ENCODE measurements at regions not wholly inside any gene's neighbourhood (a gene's known extent, or its start where the extent isn't known, plus 50 kb on each side); places are given as distances from the start of the nearest gene placed in this dataset.

DNA sequence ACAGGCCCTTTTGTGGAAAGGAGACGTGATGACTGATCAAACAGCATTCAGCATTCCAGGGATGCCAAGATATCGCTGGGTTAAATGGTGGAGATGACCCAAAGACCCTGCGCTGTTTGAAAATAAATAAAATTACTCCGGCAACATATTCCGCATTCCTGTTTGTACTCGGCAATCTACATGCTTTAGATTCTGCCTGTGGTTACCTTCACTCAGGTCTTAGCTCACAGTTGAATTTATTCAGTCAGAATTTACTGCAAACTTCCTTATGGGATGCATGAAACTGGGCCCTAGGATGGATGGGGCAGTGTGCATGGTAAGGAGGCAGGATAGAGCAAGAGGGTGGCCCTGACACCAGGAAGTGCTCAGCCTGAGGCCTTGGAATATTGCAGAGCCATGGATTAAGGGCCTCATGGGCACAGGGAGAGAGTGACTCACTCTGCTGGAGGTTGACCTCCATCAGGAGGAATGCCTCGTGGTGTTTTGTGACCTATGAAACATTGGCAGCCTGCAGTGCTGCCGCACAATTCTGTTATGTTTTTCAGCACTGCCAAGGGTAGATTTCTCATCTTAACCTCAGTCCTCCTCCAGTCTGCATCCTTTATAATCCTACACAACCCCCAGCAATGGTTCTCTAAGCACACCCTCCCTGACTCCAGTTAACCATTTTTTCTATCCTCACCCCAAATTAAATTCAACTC lies 321.4 kb downstream of the IRS1 start:
- H3K4me1 Mint-ChIP-seq (ENCODE audit: unreplicated experiment): no peaks in the 10 kb centered on the region
- no peaks in the 10 kb centered on the region for H3K27me3 Mint-ChIP-seq (ENCODE audit: unreplicated experiment)
- H3K4me3 Mint-ChIP-seq (ENCODE audit: unreplicated experiment): no peak overlapping the region
- DNase-seq (ENCODE audit: low spot score): no peak
- no peaks in the 10 kb centered on the region for H3K36me3 Mint-ChIP-seq (ENCODE audit: low read depth, unreplicated experiment)
- H3K27ac Mint-ChIP-seq (ENCODE audit: unreplicated experiment): no peak overlapping the region
- TF ChIP-seq, protein P1, sequence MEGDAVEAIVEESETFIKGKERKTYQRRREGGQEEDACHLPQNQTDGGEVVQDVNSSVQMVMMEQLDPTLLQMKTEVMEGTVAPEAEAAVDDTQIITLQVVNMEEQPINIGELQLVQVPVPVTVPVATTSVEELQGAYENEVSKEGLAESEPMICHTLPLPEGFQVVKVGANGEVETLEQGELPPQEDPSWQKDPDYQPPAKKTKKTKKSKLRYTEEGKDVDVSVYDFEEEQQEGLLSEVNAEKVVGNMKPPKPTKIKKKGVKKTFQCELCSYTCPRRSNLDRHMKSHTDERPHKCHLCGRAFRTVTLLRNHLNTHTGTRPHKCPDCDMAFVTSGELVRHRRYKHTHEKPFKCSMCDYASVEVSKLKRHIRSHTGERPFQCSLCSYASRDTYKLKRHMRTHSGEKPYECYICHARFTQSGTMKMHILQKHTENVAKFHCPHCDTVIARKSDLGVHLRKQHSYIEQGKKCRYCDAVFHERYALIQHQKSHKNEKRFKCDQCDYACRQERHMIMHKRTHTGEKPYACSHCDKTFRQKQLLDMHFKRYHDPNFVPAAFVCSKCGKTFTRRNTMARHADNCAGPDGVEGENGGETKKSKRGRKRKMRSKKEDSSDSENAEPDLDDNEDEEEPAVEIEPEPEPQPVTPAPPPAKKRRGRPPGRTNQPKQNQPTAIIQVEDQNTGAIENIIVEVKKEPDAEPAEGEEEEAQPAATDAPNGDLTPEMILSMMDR (IDR thresholded peaks at IDR 0.05; ENCODE audit: unreplicated experiment): no peak
- H3K9me3 Mint-ChIP-seq (ENCODE audit: unreplicated experiment): no peaks in the 10 kb centered on the region

DNA sequence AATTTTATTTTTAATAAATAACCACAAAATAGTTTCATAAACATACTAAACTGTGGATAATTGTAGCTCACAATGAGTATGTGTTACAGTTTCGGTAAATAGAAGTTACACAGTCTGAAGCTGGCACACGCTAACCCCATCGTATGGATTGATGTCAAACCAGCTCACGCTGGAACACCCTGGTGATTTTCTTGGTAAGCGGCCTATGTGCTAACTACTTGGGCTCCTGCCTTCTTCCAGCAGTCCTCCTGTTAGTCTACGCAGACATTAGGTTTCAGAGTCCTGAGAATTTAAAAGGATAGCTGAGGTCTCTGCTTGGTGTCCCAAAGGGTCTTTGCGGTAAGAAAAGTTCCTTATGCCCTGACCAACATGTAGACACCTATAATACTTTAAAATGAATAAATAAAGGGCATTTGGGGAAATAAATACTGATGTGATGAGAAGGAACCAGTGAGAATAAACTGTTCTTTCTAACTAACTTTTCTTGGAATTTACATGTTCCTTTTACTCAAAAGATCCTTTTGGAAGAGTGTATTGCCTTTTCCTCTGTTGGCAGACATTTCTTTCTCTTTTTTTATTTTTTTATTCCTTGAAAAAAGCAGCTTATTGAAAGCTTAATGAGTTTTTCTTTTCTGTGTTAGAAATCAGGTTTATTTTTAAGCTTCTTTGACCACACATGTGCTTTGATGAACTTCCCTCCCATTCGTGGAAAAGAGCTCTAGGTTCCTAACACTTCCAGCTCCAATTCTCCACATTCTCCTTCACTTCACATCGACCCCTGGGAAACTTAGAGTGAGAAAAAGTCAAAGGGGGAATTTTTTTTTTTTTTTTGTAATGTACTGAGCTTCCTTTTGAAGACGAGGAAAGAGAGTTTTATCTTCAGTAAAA lies 322.2 kb downstream of the IRS1 start:
- Mint-ChIP-seq H3K4me1 (ENCODE audit: unreplicated experiment) (no peaks in the 10 kb centered on the region), H3K4me3 (ENCODE audit: unreplicated experiment) (no peak overlapping the region), H3K9me3 (ENCODE audit: unreplicated experiment) (no peaks in the 10 kb centered on the region), H3K36me3 (ENCODE audit: low read depth, unreplicated experiment) (no peaks in the 10 kb centered on the region), H3K27me3 (ENCODE audit: unreplicated experiment) (no peaks in the 10 kb centered on the region), H3K27ac (ENCODE audit: unreplicated experiment) (no peak overlapping the region)
- TF ChIP-seq, protein P1 (IDR thresholded peaks at IDR 0.05; ENCODE audit: unreplicated experiment): no peak
- DNase-seq (ENCODE audit: low spot score): no peak

DNA sequence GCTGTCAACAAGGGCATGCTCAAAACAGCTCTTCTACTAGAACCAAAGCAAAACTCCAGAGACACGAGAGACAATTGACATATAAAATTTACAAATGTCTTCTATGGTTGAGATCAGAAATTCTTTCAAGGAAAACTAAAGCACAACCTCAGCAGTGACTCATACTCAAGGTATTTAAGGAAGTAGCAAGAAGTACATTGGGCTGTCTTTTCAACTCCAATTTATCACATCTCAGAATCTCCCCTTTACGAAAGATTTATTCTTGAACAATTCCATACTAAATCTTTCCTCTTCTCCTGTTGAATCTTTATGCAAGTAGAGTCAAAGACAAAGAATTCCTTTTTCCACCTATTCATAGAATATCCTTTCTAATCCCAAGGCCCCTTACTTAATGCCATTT lies 324.0 kb downstream of the IRS1 start:
- DNase-seq (ENCODE audit: low spot score): no peak
- Mint-ChIP-seq H3K4me1 (ENCODE audit: unreplicated experiment) (no peaks in the 10 kb centered on the region), H3K36me3 (ENCODE audit: low read depth, unreplicated experiment) (no peaks in the 10 kb centered on the region), H3K27me3 (ENCODE audit: unreplicated experiment) (peaks cover 3% of the 10 kb centered on the region), H3K9me3 (ENCODE audit: unreplicated experiment) (no peaks in the 10 kb centered on the region), H3K4me3 (ENCODE audit: unreplicated experiment) (no peak overlapping the region), H3K27ac (ENCODE audit: unreplicated experiment) (no peak overlapping the region)
- TF ChIP-seq, protein P1 (IDR thresholded peaks at IDR 0.05; ENCODE audit: unreplicated experiment): no peak

DNA sequence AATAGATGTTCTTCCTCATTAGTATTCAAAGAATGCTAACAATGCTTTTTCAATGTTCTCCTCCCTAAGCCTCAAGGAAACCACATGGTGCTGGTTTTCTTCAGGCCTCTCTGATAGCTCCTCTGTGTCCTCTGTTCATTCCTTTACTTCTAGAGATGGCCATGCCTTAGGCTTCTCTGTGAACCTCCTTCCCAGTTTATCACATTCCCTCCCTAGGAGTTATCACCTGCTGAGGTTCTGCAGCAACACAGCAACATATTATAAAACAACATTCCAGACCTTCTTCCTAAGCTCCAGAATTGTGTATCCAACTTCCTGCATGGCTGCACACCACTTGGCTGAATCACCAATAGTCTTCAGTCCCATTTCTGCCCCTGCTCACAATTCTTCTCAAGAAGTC lies 325.5 kb downstream of the IRS1 start:
- no peaks in the 10 kb centered on the region for H3K4me1 Mint-ChIP-seq (ENCODE audit: unreplicated experiment)
- no peak overlapping the region for H3K27ac Mint-ChIP-seq (ENCODE audit: unreplicated experiment)
- H3K9me3 Mint-ChIP-seq (ENCODE audit: unreplicated experiment): no peaks in the 10 kb centered on the region
- no peak overlapping the region for H3K4me3 Mint-ChIP-seq (ENCODE audit: unreplicated experiment)
- peaks cover 3% of the 10 kb centered on the region for H3K27me3 Mint-ChIP-seq (ENCODE audit: unreplicated experiment)
- no peaks in the 10 kb centered on the region for H3K36me3 Mint-ChIP-seq (ENCODE audit: low read depth, unreplicated experiment)
- TF ChIP-seq, protein P1 (IDR thresholded peaks at IDR 0.05; ENCODE audit: unreplicated experiment): no peak
- DNase-seq (ENCODE audit: low spot score): no peak

DNA sequence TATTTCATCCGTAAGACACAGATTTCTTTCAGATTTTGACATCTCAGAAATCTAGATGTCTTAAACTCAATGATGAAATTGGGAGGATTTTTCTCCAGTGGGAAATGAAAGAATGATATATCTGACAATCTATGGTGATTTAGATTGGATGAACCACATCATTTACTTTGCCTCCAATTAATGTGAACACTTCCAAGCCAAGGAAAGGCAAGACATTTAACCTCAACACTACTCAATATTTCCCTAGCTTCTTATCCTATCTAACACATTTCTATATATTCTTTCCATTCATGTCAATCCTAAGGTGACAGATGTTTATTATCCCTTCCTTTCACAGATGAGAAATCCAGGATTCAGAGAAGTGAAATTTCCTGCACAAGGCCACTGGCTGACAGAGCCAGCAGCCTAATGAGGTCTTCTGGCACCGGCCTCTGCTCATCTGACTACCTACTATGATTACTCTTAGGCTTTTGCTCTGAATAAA lies 327.6 kb downstream of the IRS1 start:
- Mint-ChIP-seq H3K4me1 (ENCODE audit: unreplicated experiment) (no peaks in the 10 kb centered on the region), H3K27me3 (ENCODE audit: unreplicated experiment) (peaks cover 3% of the 10 kb centered on the region), H3K36me3 (ENCODE audit: low read depth, unreplicated experiment) (no peaks in the 10 kb centered on the region), H3K27ac (ENCODE audit: unreplicated experiment) (no peak overlapping the region), H3K4me3 (ENCODE audit: unreplicated experiment) (no peak overlapping the region), H3K9me3 (ENCODE audit: unreplicated experiment) (no peaks in the 10 kb centered on the region)
- no peak for DNase-seq (ENCODE audit: low spot score)
- TF ChIP-seq, protein P1 (IDR thresholded peaks at IDR 0.05; ENCODE audit: unreplicated experiment): no peak

Data from endothelial cell (in vitro differentiated cells).